GM13977 (cell line): ENCODE measurements at regions not wholly inside any gene's neighbourhood (a gene's known extent, or its start where the extent isn't known, plus 50 kb on each side); places are given as distances from the start of the nearest gene placed in this dataset.

Experiments
- DNase-seq: peaks from one replicate; pipeline ENCODE4 v3.0.0; 2012; ENCODE audit warnings: low spot score
- in situ Hi-C: fragments of 300-500 bp; cut with MboI; formaldehyde crosslinking; loops from one replicate; pipeline ENCODE4 v1.12.0; 2022; ENCODE audit warnings: low sequenced_read_pairs, low pct_unique_long_range_greater_than_20kb, mixed read lengths, inconsistent platforms; ENCODE audit not compliant: unreplicated experiment
- TF ChIP-seq, protein P1 (sequence below): IDR thresholded peaks from 2 replicates; pipeline ENCODE4 v1.5.1; 2012; ENCODE audit warnings: mild to moderate bottlenecking, control low read depth; ENCODE audit not compliant: insufficient read depth; ENCODE audit errors: extremely low read depth, missing control alignments

DNA sequence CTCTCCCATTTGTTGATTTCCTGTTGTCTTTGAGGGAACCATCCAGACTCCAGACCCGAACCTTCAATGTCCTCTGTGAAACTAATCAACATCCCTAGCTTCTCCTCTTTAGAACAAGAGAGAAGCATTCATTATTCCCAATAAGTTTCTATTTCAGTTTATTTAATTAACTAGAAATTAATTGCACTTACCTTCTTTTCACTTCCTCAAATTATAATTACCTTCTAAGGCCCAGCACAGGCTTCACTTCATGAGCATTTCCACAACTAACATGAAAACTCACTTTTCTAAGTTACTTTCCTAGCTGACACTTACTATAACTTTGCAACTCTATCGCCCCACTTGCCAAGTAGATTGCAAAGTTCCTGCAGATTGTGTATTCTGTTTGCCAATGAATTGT, 71.6 kb upstream of the HTR2A start:
- TF ChIP-seq, protein P1, sequence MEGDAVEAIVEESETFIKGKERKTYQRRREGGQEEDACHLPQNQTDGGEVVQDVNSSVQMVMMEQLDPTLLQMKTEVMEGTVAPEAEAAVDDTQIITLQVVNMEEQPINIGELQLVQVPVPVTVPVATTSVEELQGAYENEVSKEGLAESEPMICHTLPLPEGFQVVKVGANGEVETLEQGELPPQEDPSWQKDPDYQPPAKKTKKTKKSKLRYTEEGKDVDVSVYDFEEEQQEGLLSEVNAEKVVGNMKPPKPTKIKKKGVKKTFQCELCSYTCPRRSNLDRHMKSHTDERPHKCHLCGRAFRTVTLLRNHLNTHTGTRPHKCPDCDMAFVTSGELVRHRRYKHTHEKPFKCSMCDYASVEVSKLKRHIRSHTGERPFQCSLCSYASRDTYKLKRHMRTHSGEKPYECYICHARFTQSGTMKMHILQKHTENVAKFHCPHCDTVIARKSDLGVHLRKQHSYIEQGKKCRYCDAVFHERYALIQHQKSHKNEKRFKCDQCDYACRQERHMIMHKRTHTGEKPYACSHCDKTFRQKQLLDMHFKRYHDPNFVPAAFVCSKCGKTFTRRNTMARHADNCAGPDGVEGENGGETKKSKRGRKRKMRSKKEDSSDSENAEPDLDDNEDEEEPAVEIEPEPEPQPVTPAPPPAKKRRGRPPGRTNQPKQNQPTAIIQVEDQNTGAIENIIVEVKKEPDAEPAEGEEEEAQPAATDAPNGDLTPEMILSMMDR: no peak
- in situ Hi-C loops: no loop called here
- no peak for DNase-seq

GRCh38 chr13:46964789-46965527, 68.1 kb upstream of the HTR2A start:
- DNase-seq: no peak
- TF ChIP-seq, protein P1: no peak
- in situ Hi-C loops: no loop called here

- DNase-seq: no peak
- in situ Hi-C loops: no loop called here
- TF ChIP-seq, protein P1: no peak
Measured at GRCh38 chr13:46963904-46964303, 67.1 kb upstream of the HTR2A start.

DNA sequence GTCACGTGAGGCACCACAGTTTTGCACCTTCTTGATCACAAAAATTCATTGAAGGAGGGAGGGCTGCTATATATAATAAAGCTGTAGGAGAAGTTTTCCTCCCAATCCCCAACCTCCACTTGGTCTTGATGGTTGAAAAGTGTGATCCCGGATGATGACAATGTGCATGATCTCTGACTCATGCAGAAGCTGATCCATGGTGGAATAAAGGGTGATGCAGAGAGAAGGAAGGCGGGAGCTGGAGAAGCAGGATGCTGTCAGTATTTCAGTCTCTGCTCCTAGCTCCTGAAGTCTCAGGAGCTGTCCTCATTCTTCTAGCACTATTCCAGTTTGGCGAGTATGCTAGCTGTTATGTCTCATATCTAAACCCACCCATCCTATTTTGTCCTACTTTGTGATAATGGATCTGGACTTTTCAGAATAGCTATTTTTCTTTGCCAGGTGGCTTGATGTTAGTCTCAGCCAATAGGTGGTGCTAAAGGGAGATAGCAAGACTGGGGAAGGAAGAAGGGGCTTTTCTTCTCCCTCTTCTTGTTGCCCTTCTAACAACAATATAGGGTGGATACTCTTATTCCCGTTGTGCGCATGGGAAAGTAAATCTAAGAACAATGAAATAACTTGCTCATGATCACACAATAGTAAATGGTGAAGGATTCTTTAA, 65.6 kb upstream of the HTR2A start:
- in situ Hi-C loops: no loop called here
- peak; percentile 42 for DNase-seq

DNA sequence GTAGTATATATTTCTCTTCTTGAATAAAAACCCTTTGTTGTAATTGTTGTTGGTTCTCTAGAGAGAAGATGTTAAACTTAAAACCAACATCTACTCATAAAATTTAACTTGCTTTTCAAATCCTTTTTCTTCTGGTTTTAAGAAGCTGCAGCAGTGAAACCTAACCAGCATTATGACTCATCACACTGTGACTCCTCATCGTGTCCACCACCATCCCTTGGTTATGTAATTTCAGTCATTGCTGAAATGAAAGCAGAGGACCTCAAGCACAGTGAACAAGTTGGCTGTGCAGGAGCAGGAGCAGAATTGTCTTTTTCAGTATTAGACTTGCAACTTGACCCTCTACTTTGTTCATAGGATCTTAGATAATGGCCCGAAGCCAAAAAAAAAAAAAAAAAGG, 64.9 kb upstream of the HTR2A start:
- in situ Hi-C loops: no loop called here
- DNase-seq: peak; percentile 76
- TF ChIP-seq, protein P1: no peak

More for the DNA sequence above, 65.6 kb upstream of the HTR2A start:
- TF ChIP-seq, protein P1: peak; percentile 66

- DNase-seq: no peak
- in situ Hi-C loops: no loop called here
- TF ChIP-seq, protein P1: no peak
Measured at GRCh38 chr13:46953941-46954340, 57.1 kb upstream of the HTR2A start.
